ENCODE measurements at regions not wholly inside any gene's neighbourhood (a gene's known extent, or its start where the extent isn't known, plus 50 kb on each side); places are given as distances from the start of the nearest gene placed in this dataset.

DNA sequence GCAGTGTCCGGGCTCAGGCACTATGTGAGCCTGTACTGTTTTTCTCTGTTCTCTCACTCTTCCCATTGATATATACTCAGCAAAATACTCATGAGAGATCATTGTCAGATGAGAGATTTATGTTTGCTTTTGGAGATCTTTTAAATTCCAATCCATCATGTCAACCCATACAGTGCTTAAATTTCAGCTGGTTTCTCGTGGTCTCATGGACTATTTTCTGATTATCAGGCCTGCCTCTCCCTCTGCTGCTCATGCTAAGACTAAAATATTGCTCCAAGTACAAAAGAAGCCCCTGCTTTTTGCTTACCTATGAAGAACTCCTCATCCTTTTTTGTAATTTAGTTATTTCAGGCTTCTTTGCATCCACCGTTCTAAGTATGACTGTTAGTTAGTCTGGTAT, 547.2 kb downstream of the KCNJ2 start:
- no peaks in the 10 kb centered on the region; the same call in 1 of the 2 replicates for H3K27me3 ChIP-seq (ENCODE audit: control insufficient read depth, insufficient read depth, low read length)
- intact Hi-C loops (cut with micrococcal nuclease; ENCODE audit: unreplicated experiment) = no loop called here
- no peak overlapping the region for H3K4me3 ChIP-seq (ENCODE audit: low read depth in 2 of 2, low read length in 2 of 2)
- in situ Hi-C loops (cut with HindIII; ENCODE audit: low pct_unique_long_range_greater_than_20kb, low sequenced_read_pairs) = no loop called here
- ATAC-seq (no peak), DNase-seq (ENCODE audit: low read depth, low spot score) (no peak)
- ChIA-PET POLR2A (no interaction called here), CTCF (no interaction called here)
- TF ChIP-seq SIN3A (IDR thresholded peaks at IDR 0.05; ENCODE audit: borderline replicate concordance, insufficient read depth, low read depth, low read length) (no peak), TCF7L2 (IDR thresholded peaks at IDR 0.05; ENCODE audit: low read depth, low read length) (no peak), POLR2AphosphoS5 (IDR thresholded peaks at IDR 0.05; ENCODE audit: low read depth, low read length) (no peak)
- TF ChIP-seq, protein P1, sequence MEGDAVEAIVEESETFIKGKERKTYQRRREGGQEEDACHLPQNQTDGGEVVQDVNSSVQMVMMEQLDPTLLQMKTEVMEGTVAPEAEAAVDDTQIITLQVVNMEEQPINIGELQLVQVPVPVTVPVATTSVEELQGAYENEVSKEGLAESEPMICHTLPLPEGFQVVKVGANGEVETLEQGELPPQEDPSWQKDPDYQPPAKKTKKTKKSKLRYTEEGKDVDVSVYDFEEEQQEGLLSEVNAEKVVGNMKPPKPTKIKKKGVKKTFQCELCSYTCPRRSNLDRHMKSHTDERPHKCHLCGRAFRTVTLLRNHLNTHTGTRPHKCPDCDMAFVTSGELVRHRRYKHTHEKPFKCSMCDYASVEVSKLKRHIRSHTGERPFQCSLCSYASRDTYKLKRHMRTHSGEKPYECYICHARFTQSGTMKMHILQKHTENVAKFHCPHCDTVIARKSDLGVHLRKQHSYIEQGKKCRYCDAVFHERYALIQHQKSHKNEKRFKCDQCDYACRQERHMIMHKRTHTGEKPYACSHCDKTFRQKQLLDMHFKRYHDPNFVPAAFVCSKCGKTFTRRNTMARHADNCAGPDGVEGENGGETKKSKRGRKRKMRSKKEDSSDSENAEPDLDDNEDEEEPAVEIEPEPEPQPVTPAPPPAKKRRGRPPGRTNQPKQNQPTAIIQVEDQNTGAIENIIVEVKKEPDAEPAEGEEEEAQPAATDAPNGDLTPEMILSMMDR (IDR thresholded peaks at IDR 0.05) = no peak
- TF ChIP-seq, protein P2, sequence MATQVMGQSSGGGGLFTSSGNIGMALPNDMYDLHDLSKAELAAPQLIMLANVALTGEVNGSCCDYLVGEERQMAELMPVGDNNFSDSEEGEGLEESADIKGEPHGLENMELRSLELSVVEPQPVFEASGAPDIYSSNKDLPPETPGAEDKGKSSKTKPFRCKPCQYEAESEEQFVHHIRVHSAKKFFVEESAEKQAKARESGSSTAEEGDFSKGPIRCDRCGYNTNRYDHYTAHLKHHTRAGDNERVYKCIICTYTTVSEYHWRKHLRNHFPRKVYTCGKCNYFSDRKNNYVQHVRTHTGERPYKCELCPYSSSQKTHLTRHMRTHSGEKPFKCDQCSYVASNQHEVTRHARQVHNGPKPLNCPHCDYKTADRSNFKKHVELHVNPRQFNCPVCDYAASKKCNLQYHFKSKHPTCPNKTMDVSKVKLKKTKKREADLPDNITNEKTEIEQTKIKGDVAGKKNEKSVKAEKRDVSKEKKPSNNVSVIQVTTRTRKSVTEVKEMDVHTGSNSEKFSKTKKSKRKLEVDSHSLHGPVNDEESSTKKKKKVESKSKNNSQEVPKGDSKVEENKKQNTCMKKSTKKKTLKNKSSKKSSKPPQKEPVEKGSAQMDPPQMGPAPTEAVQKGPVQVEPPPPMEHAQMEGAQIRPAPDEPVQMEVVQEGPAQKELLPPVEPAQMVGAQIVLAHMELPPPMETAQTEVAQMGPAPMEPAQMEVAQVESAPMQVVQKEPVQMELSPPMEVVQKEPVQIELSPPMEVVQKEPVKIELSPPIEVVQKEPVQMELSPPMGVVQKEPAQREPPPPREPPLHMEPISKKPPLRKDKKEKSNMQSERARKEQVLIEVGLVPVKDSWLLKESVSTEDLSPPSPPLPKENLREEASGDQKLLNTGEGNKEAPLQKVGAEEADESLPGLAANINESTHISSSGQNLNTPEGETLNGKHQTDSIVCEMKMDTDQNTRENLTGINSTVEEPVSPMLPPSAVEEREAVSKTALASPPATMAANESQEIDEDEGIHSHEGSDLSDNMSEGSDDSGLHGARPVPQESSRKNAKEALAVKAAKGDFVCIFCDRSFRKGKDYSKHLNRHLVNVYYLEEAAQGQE (IDR thresholded peaks at IDR 0.05; ENCODE audit: insufficient read depth in 1 of 2, low read depth in 2 of 2, low read length in 1 of 2) = no peak
- BruUV-seq (replicated peaks) = no TSS peak
- H3K36me3 ChIP-seq (ENCODE audit: control insufficient read depth, insufficient read depth, low read length) = no peaks in the 10 kb centered on the region
- no peaks in the 10 kb centered on the region for H3K4me1 ChIP-seq (ENCODE audit: control insufficient read depth, insufficient read depth, low read length)
- no peaks in the 10 kb centered on the region for H3K9me3 ChIP-seq (ENCODE audit: control insufficient read depth, insufficient read depth, low read depth, low read length)
- no peak overlapping the region for H3K27ac ChIP-seq (ENCODE audit: low read length)

DNA sequence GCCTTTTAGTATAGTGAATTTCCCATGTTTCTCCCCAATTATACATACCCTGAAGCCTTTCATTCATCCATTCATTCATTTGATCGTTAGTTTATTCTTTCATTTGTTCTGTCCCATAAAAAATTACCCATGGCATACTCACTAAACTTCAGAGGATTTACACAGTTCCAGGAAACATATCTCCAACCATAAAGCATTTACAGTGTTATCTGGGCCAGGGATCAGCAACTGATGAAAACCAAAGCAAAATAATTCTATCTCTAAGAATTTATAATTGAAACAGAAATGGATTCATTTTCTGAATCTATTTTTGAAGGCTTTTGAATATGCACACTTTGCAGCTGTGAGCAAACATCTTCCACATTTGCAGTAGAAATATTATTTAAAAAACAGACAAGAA, 547.7 kb downstream of the KCNJ2 start:
- H3K27ac ChIP-seq (ENCODE audit: low read length) = no peak overlapping the region
- no peak for TF ChIP-seq SIN3A (IDR thresholded peaks at IDR 0.05; ENCODE audit: borderline replicate concordance, insufficient read depth, low read depth, low read length)
- TF ChIP-seq, protein P2 (IDR thresholded peaks at IDR 0.05; ENCODE audit: insufficient read depth in 1 of 2, low read depth in 2 of 2, low read length in 1 of 2) = no peak
- no peak for TF ChIP-seq POLR2AphosphoS5 (IDR thresholded peaks at IDR 0.05; ENCODE audit: low read depth, low read length)
- TF ChIP-seq, protein P1 (IDR thresholded peaks at IDR 0.05) = no peak
- TF ChIP-seq TCF7L2 (IDR thresholded peaks at IDR 0.05; ENCODE audit: low read depth, low read length) = no peak
- intact Hi-C loops (cut with micrococcal nuclease; ENCODE audit: unreplicated experiment) (no loop called here), in situ Hi-C loops (cut with HindIII; ENCODE audit: low pct_unique_long_range_greater_than_20kb, low sequenced_read_pairs) (no loop called here)
- no peaks in the 10 kb centered on the region for H3K9me3 ChIP-seq (ENCODE audit: control insufficient read depth, insufficient read depth, low read depth, low read length)
- H3K4me3 ChIP-seq (ENCODE audit: low read depth in 2 of 2, low read length in 2 of 2) = no peak overlapping the region
- POLR2A ChIA-PET = no interaction called here
- H3K4me1 ChIP-seq (ENCODE audit: control insufficient read depth, insufficient read depth, low read length) = no peaks in the 10 kb centered on the region
- H3K36me3 ChIP-seq (ENCODE audit: control insufficient read depth, insufficient read depth, low read length) = no peaks in the 10 kb centered on the region
- no peak for ATAC-seq
- DNase-seq (ENCODE audit: low read depth, low spot score) = no peak
- CTCF ChIA-PET = no interaction called here
- no TSS peak for BruUV-seq (replicated peaks)
- H3K27me3 ChIP-seq (ENCODE audit: control insufficient read depth, insufficient read depth, low read length) = no peaks in the 10 kb centered on the region; the same call in 1 of the 2 replicates

All from Panc1 (cell line).